WTC11 (cell line): ENCODE measurements at regions not wholly inside any gene's neighbourhood (a gene's known extent, or its start where the extent isn't known, plus 50 kb on each side); places are given as distances from the start of the nearest gene placed in this dataset.
A peak's percentile ranks its signal among the peaks of the same experiment; 100 is the strongest.

Experiments
- ATAC-seq: fragments of 200-7000 bp; cut with Tn5 transposase; 2 replicates; pipeline ENCODE4 v1.10.0; 2021; ENCODE audit warnings: mild to moderate bottlenecking, moderate library complexity
- CTCF ChIA-PET: fragments of 300-600 bp; sonication (Branson Sonifier 250); formaldehyde crosslinking; loops from one replicate; lab custom pipeline; 2021; ENCODE audit warnings: antibody characterized with exemption; lab: Charles Lee
- POLR2A ChIA-PET: fragments of 350-600 bp; sonication (Branson Sonifier 250); formaldehyde crosslinking; loops from one replicate; lab custom pipeline; 2021; ENCODE audit warnings: antibody characterized with exemption; lab: Charles Lee
- DNase-seq: peaks from one replicate; pipeline ENCODE4 v3.0.0; 2021; ENCODE audit warnings: low spot score
- H3K27ac Mint-ChIP-seq: 2 replicates; pipeline ENCODE4 v1.8.0; 2021; ENCODE audit warnings: mixed read lengths
- H3K27me3 Mint-ChIP-seq: 2 replicates; pipeline ENCODE4 v1.8.0; 2021; ENCODE audit warnings: low read depth, mild to moderate bottlenecking, moderate library complexity, mixed read lengths
- H3K36me3 Mint-ChIP-seq: 2 replicates; pipeline ENCODE4 v1.8.0; 2021; ENCODE audit warnings: mixed read lengths
- H3K4me1 Mint-ChIP-seq: 2 replicates; pipeline ENCODE4 v1.8.0; 2022; ENCODE audit warnings: mixed read lengths
- H3K4me3 Mint-ChIP-seq: 2 replicates; pipeline ENCODE4 v1.8.0; 2021; ENCODE audit warnings: mild to moderate bottlenecking, moderate library complexity, mixed read lengths
- H3K9me3 Mint-ChIP-seq: 2 replicates; pipeline ENCODE4 v1.8.0; 2021; ENCODE audit warnings: mixed read lengths
- E2F5 ChIP-seq: sonication (generic); formaldehyde crosslinking; IDR thresholded peaks from 2 replicates; pipeline ENCODE4 v1.8.1; 2022; ENCODE audit warnings: mild to moderate bottlenecking, moderate library complexity, missing genetic modification reagents
- IRF2 ChIP-seq: sonication (generic); formaldehyde crosslinking; IDR thresholded peaks from 2 replicates; pipeline ENCODE4 v1.8.0; 2022; ENCODE audit warnings: low read depth, missing genetic modification reagents, borderline replicate concordance
- JUN ChIP-seq: sonication (generic); formaldehyde crosslinking; IDR thresholded peaks from 2 replicates; pipeline ENCODE4 v1.8.0; 2023; ENCODE audit warnings: mild to moderate bottlenecking, missing genetic modification reagents
- KAT7 ChIP-seq: sonication (generic); formaldehyde crosslinking; IDR thresholded peaks from 2 replicates; pipeline ENCODE4 v1.8.1; 2023; ENCODE audit warnings: missing genetic modification reagents, mild to moderate bottlenecking, borderline replicate concordance
- MYBL2 ChIP-seq: sonication (generic); formaldehyde crosslinking; IDR thresholded peaks from 2 replicates; pipeline ENCODE4 v1.8.1; 2023; ENCODE audit warnings: mild to moderate bottlenecking, moderate library complexity, missing genetic modification reagents
- NFYB ChIP-seq: sonication (generic); formaldehyde crosslinking; conservative IDR thresholded peaks from 2 replicates; pipeline ENCODE4 v1.8.0; 2022; ENCODE audit warnings: low read depth, missing genetic modification reagents
- SMAD4 ChIP-seq: sonication (generic); formaldehyde crosslinking; IDR thresholded peaks from 2 replicates; pipeline ENCODE4 v1.8.0; 2022; ENCODE audit warnings: mild to moderate bottlenecking, missing genetic modification reagents
- SP1 ChIP-seq: sonication (generic); formaldehyde crosslinking; conservative IDR thresholded peaks from 2 replicates; pipeline ENCODE4 v1.8.1; 2022; ENCODE audit warnings: missing genetic modification reagents
- TEAD1 ChIP-seq: sonication (generic); formaldehyde crosslinking; IDR thresholded peaks from 2 replicates; pipeline ENCODE4 v1.8.0; 2022; ENCODE audit warnings: mild to moderate bottlenecking, missing genetic modification reagents
- TEAD4 ChIP-seq: sonication (generic); formaldehyde crosslinking; IDR thresholded peaks from 2 replicates; pipeline ENCODE4 v1.8.0; 2022; ENCODE audit warnings: mild to moderate bottlenecking, missing genetic modification reagents
- ZNF219 ChIP-seq: sonication (generic); formaldehyde crosslinking; IDR thresholded peaks from 2 replicates; pipeline ENCODE4 v1.8.0; 2023; ENCODE audit warnings: missing genetic modification reagents, mild to moderate bottlenecking, borderline replicate concordance
- ZNF232 ChIP-seq: sonication (generic); formaldehyde crosslinking; IDR thresholded peaks from 2 replicates; pipeline ENCODE4 v1.8.0; 2022; ENCODE audit warnings: mild to moderate bottlenecking, missing genetic modification reagents
- ZNF416 ChIP-seq: fragments of 250-450 bp; sonication (Bioruptor Pico); IDR thresholded peaks from 2 replicates; pipeline ENCODE4 v1.9.0; 2021; ENCODE audit warnings: mild to moderate bottlenecking, inconsistent platforms
- ZNF425 ChIP-seq: fragments of 250-450 bp; sonication (Bioruptor Pico); conservative IDR thresholded peaks from 2 replicates; pipeline ENCODE4 v1.9.0; 2021; ENCODE audit warnings: mild to moderate bottlenecking
- ZNF671 ChIP-seq: fragments of 250-450 bp; sonication (Bioruptor Pico); IDR thresholded peaks from 2 replicates; pipeline ENCODE4 v1.8.0; 2021; ENCODE audit warnings: mild to moderate bottlenecking
- TF ChIP-seq, protein P1 (sequence below): sonication (generic); formaldehyde crosslinking; IDR thresholded peaks from 2 replicates; pipeline ENCODE4 v1.8.1; 2023; ENCODE audit warnings: mild to moderate bottlenecking, missing genetic modification reagents
- TF ChIP-seq, protein P2 (sequence below): sonication (generic); formaldehyde crosslinking; IDR thresholded peaks from 2 replicates; pipeline ENCODE4 v1.8.0; 2022; ENCODE audit warnings: mild to moderate bottlenecking, missing genetic modification reagents
- TF ChIP-seq, protein P3 (sequence below): sonication (generic); formaldehyde crosslinking; IDR thresholded peaks from 2 replicates; pipeline ENCODE4 v1.8.1; 2023; ENCODE audit warnings: mild to moderate bottlenecking, missing genetic modification reagents, moderate library complexity
- TF ChIP-seq, protein P4 (sequence below): sonication (generic); formaldehyde crosslinking; IDR thresholded peaks from 2 replicates; pipeline ENCODE4 v1.8.0; 2023; ENCODE audit warnings: missing genetic modification reagents

GRCh38 chr3:11720304-11720898, 76.7 kb upstream of the VGLL4 start (continued):
- TF ChIP-seq, protein P1, sequence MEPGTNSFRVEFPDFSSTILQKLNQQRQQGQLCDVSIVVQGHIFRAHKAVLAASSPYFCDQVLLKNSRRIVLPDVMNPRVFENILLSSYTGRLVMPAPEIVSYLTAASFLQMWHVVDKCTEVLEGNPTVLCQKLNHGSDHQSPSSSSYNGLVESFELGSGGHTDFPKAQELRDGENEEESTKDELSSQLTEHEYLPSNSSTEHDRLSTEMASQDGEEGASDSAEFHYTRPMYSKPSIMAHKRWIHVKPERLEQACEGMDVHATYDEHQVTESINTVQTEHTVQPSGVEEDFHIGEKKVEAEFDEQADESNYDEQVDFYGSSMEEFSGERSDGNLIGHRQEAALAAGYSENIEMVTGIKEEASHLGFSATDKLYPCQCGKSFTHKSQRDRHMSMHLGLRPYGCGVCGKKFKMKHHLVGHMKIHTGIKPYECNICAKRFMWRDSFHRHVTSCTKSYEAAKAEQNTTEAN = peak; percentile 97
- TF ChIP-seq, protein P2, sequence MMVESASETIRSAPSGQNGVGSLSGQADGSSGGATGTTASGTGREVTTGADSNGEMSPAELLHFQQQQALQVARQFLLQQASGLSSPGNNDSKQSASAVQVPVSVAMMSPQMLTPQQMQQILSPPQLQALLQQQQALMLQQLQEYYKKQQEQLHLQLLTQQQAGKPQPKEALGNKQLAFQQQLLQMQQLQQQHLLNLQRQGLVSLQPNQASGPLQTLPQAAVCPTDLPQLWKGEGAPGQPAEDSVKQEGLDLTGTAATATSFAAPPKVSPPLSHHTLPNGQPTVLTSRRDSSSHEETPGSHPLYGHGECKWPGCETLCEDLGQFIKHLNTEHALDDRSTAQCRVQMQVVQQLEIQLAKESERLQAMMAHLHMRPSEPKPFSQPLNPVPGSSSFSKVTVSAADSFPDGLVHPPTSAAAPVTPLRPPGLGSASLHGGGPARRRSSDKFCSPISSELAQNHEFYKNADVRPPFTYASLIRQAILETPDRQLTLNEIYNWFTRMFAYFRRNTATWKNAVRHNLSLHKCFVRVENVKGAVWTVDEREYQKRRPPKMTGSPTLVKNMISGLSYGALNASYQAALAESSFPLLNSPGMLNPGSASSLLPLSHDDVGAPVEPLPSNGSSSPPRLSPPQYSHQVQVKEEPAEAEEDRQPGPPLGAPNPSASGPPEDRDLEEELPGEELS (CRISPR knock-in tag) = no peak
- TF ChIP-seq, all 79 proteins: peak for 10

GRCh38 chr3:11719406-11720303, 75.9 kb upstream of the VGLL4 start:
- Mint-ChIP-seq H3K27ac (no peak overlapping the region), H3K4me3 (peak overlapping the region; percentile 93), H3K36me3 (no peaks in the 10 kb centered on the region), H3K9me3 (no peaks in the 10 kb centered on the region), H3K27me3 (peaks cover 18% of the 10 kb centered on the region), H3K4me1 (peaks cover 45% of the 10 kb centered on the region)
- ATAC-seq = peak; percentile 88
- POLR2A ChIA-PET = interaction anchor here (0.6 kb wide), 1 partner anchor 15 kb away, joined by 3 read pairs; no protein-coding TSS in a partner anchor
- CTCF ChIA-PET = no interaction called here
- DNase-seq = peak; percentile 97
- TF ChIP-seq ZNF425 (no peak), JUN (CRISPR knock-in tag) (no peak), TEAD4 (CRISPR knock-in tag) (0 out of 2 replicates have a peak, but pooled peaks have one; percentile 6), SMAD4 (CRISPR knock-in tag) (no peak), TEAD1 (CRISPR knock-in tag) (peak; percentile 94), ZNF671 (no peak), MYBL2 (CRISPR knock-in tag) (no peak), KAT7 (peak; percentile 37; the same call in 1 of the 2 replicates), NFYB (CRISPR knock-in tag) (0 out of 2 replicates have a peak, but pooled peaks have one; percentile 22), ZNF232 (no peak; the same call in 1 of the 2 replicates), ZNF416 (0 out of 2 replicates have a peak, but pooled peaks have one; percentile 5), SP1 (CRISPR knock-in tag) (peak; percentile 90), ZNF219 (CRISPR knock-in tag) (0 out of 2 replicates have a peak, but pooled peaks have one; percentile 13), IRF2 (CRISPR knock-in tag) (0 out of 2 replicates have a peak, but pooled peaks have one; percentile 40), E2F5 (peak; percentile 57)
- TF ChIP-seq, protein P3, sequence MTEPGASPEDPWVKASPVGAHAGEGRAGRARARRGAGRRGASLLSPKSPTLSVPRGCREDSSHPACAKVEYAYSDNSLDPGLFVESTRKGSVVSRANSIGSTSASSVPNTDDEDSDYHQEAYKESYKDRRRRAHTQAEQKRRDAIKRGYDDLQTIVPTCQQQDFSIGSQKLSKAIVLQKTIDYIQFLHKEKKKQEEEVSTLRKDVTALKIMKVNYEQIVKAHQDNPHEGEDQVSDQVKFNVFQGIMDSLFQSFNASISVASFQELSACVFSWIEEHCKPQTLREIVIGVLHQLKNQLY (CRISPR knock-in tag) = 0 out of 2 replicates have a peak, but pooled peaks have one; percentile 53
- TF ChIP-seq, protein P2 (CRISPR knock-in tag) = 0 out of 2 replicates have a peak, but pooled peaks have one; percentile 4
- TF ChIP-seq, protein P4, sequence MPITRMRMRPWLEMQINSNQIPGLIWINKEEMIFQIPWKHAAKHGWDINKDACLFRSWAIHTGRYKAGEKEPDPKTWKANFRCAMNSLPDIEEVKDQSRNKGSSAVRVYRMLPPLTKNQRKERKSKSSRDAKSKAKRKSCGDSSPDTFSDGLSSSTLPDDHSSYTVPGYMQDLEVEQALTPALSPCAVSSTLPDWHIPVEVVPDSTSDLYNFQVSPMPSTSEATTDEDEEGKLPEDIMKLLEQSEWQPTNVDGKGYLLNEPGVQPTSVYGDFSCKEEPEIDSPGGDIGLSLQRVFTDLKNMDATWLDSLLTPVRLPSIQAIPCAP (CRISPR knock-in tag) = 0 out of 2 replicates have a peak, but pooled peaks have one; percentile 4
- TF ChIP-seq, protein P1 = 0 out of 2 replicates have a peak, but pooled peaks have one; percentile 33
